OCI-LY1 (cell line): ENCODE measurements at regions not wholly inside any gene's neighbourhood (a gene's known extent, or its start where the extent isn't known, plus 50 kb on each side); places are given as distances from the start of the nearest gene placed in this dataset.

Source experiments
- H2AFZ ChIP-seq: fragments of 200-600 bp; sonication (generic), shearing (Covaris generic); 2 replicates; pipeline ENCODE4 v1.6.0; 2014; ENCODE audit warnings: antibody characterized with exemption, mild to moderate bottlenecking, low read length
- H3F3A ChIP-seq: fragments of 200-600 bp; sonication (generic), shearing (Covaris generic); 2 replicates; pipeline ENCODE4 v1.6.0; 2014; ENCODE audit warnings: mild to moderate bottlenecking, antibody characterized with exemption, low read length, moderate library complexity; ENCODE audit not compliant: insufficient read depth
- H3K27ac ChIP-seq: fragments of 200-600 bp; sonication (generic); 2 replicates; pipeline ENCODE4 v1.5.1; 2014; ENCODE audit warnings: low read length, mixed run types, mild to moderate bottlenecking, low read depth; ENCODE audit not compliant: poor library complexity, severe bottlenecking
- H3K27me3 ChIP-seq: fragments of 200-600 bp; sonication (generic); 2 replicates; pipeline ENCODE4 v1.6.0; 2014; ENCODE audit warnings: antibody characterized with exemption, mild to moderate bottlenecking, low read length, moderate library complexity; ENCODE audit not compliant: insufficient read depth
- H3K36me3 ChIP-seq: fragments of 200-600 bp; sonication (generic); 2 replicates; pipeline ENCODE4 v1.6.1; 2014; ENCODE audit warnings: mild to moderate bottlenecking, antibody characterized with exemption, low read length, moderate library complexity, mixed read lengths; ENCODE audit not compliant: insufficient read depth
- H3K4me1 ChIP-seq: fragments of 200-600 bp; sonication (generic); 2 replicates; pipeline ENCODE4 v1.5.1; 2014; ENCODE audit warnings: mild to moderate bottlenecking, low read length, moderate library complexity; ENCODE audit not compliant: insufficient read depth, severe bottlenecking
- H3K4me2 ChIP-seq: fragments of 200-600 bp; sonication (generic), shearing (Covaris generic); 2 replicates; pipeline ENCODE4 v1.6.1; 2014; ENCODE audit warnings: low read length
- H3K4me3 ChIP-seq: fragments of 200-600 bp; sonication (generic); 2 replicates; pipeline ENCODE4 v1.5.1; 2014; ENCODE audit warnings: low read length, low read depth, mild to moderate bottlenecking, mixed read lengths; ENCODE audit not compliant: poor library complexity, severe bottlenecking
- H3K79me2 ChIP-seq: fragments of 200-600 bp; shearing (Covaris generic); 2 replicates; pipeline ENCODE4 v1.6.1; 2016; ENCODE audit warnings: mixed run types, low read length, mixed read lengths; ENCODE audit not compliant: insufficient read depth
- H3K9ac ChIP-seq: fragments of 200-600 bp; sonication (generic), shearing (Covaris generic); 2 replicates; pipeline ENCODE4 v1.6.1; 2014; ENCODE audit warnings: mild to moderate bottlenecking, low read length, mixed read lengths
- H3K9me2 ChIP-seq: fragments of 200-600 bp; sonication (generic), shearing (Covaris generic); 2 replicates; pipeline ENCODE4 v1.6.1; 2014; ENCODE audit warnings: low read depth, mild to moderate bottlenecking, low read length, mixed read lengths
- H3K9me3 ChIP-seq: fragments of 200-600 bp; shearing (Covaris generic); 2 replicates; pipeline ENCODE4 v1.6.1; 2014; ENCODE audit warnings: low read length, mixed read lengths
- H4K20me1 ChIP-seq: fragments of 200-600 bp; sonication (generic), shearing (Covaris generic); 2 replicates; pipeline ENCODE4 v1.6.0; 2016; ENCODE audit warnings: mild to moderate bottlenecking, low read length; ENCODE audit not compliant: insufficient read depth
- EZH2 ChIP-seq: fragments of 200-600 bp; sonication (generic), shearing (Covaris generic); IDR thresholded peaks from 2 replicates; pipeline ENCODE4 v1.8.0; 2017; ENCODE audit warnings: borderline replicate concordance, mixed run types, mild to moderate bottlenecking, antibody characterized with exemption, low read length, moderate library complexity, mixed read lengths
- TF ChIP-seq, protein P1 (sequence below): fragments of 200-600 bp; sonication (generic), shearing (Covaris generic); IDR thresholded peaks from 2 replicates; pipeline ENCODE4 v1.5.1; 2017; ENCODE audit warnings: mild to moderate bottlenecking, antibody characterized with exemption, low read length, moderate library complexity, mixed read lengths

- no peak overlapping the region for H2AFZ ChIP-seq
- H3K4me2 ChIP-seq: no peak overlapping the region
- no peak overlapping the region for H3K9ac ChIP-seq
- H4K20me1 ChIP-seq: no peaks in the 10 kb centered on the region
- H3K79me2 ChIP-seq: no peaks in the 10 kb centered on the region
- no peaks in the 10 kb centered on the region for H3K9me2 ChIP-seq
- H3K4me3 ChIP-seq: no peak overlapping the region
- H3K27me3 ChIP-seq: no peaks in the 10 kb centered on the region
- no peaks in the 10 kb centered on the region for H3F3A ChIP-seq
- no peak for TF ChIP-seq EZH2
- TF ChIP-seq, protein P1, sequence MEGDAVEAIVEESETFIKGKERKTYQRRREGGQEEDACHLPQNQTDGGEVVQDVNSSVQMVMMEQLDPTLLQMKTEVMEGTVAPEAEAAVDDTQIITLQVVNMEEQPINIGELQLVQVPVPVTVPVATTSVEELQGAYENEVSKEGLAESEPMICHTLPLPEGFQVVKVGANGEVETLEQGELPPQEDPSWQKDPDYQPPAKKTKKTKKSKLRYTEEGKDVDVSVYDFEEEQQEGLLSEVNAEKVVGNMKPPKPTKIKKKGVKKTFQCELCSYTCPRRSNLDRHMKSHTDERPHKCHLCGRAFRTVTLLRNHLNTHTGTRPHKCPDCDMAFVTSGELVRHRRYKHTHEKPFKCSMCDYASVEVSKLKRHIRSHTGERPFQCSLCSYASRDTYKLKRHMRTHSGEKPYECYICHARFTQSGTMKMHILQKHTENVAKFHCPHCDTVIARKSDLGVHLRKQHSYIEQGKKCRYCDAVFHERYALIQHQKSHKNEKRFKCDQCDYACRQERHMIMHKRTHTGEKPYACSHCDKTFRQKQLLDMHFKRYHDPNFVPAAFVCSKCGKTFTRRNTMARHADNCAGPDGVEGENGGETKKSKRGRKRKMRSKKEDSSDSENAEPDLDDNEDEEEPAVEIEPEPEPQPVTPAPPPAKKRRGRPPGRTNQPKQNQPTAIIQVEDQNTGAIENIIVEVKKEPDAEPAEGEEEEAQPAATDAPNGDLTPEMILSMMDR: no peak
- H3K36me3 ChIP-seq: no peaks in the 10 kb centered on the region
- H3K9me3 ChIP-seq: no peaks in the 10 kb centered on the region
- H3K27ac ChIP-seq: no peak overlapping the region
- no peaks in the 10 kb centered on the region for H3K4me1 ChIP-seq
Observed at GRCh38 chr7:142463401-142463850, 205.6 kb upstream of the PRSS58 start.

GRCh38 chr7:142461437-142461836, 203.6 kb upstream of the PRSS58 start:
- H3K36me3 ChIP-seq: no peaks in the 10 kb centered on the region
- no peaks in the 10 kb centered on the region for H4K20me1 ChIP-seq
- no peaks in the 10 kb centered on the region for H3F3A ChIP-seq
- no peak overlapping the region for H2AFZ ChIP-seq
- no peaks in the 10 kb centered on the region for H3K27me3 ChIP-seq
- no peak overlapping the region for H3K4me2 ChIP-seq
- H3K9ac ChIP-seq: no peak overlapping the region
- no peak overlapping the region for H3K27ac ChIP-seq
- H3K4me3 ChIP-seq: no peak overlapping the region
- H3K4me1 ChIP-seq: no peaks in the 10 kb centered on the region
- H3K9me3 ChIP-seq: no peaks in the 10 kb centered on the region
- no peaks in the 10 kb centered on the region for H3K9me2 ChIP-seq
- H3K79me2 ChIP-seq: no peaks in the 10 kb centered on the region
- TF ChIP-seq, protein P1: no peak
- no peak for TF ChIP-seq EZH2

- Histone ChIP-seq H3K4me3 (no peak overlapping the region), H3K9me3 (no peaks in the 10 kb centered on the region), H3K79me2 (no peaks in the 10 kb centered on the region), H3K4me2 (no peak overlapping the region), H3F3A (no peaks in the 10 kb centered on the region), H3K9me2 (no peaks in the 10 kb centered on the region), H3K27ac (no peak overlapping the region), H3K36me3 (no peaks in the 10 kb centered on the region), H2AFZ (no peak overlapping the region), H3K4me1 (no peaks in the 10 kb centered on the region), H3K27me3 (no peaks in the 10 kb centered on the region), H4K20me1 (no peaks in the 10 kb centered on the region), H3K9ac (no peak overlapping the region)
- TF ChIP-seq, protein P1: no peak
- no peak for TF ChIP-seq EZH2
Observed at GRCh38 chr7:142460402-142461117, 202.7 kb upstream of the PRSS58 start.
